RCC 7860 (cell line): ENCODE measurements at regions not wholly inside any gene's neighbourhood (a gene's known extent, or its start where the extent isn't known, plus 50 kb on each side); places are given as distances from the start of the nearest gene placed in this dataset.

ENCODE experiments used
- DNase-seq: peaks from one replicate; pipeline ENCODE4 v3.0.0-alpha.2; 2015; ENCODE audit warnings: low spot score
- FAIRE-seq: peaks from 2 replicates; lab custom pipeline; 2012; peaks lifted over from hg19 to GRCh38; lab: Jason Lieb, UNC

DNA sequence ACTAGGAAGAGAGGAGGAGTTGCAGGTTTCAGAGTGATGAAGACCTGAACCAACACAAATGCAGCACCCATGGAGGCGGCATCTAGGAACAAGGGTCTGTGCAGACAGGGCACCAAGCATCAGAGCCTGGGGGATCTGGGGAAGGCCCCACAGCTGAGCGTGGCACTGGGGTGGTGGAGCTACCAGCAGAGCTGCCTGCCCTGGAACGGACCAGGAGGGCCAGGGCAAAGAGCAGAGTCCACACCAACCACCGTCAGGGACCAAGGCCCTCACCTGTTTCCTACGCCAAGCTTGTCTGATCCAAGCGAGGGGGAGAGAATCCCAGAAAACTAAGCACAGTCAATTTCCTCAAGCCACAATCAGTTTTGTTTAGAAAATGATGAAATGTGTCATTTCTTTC is 79.0 kb upstream of the SYT6 start:
- no peak for FAIRE-seq
- DNase-seq, result no peak

- DNase-seq, result no peak
Observed at GRCh38 chr1:114231301-114231700, 77.6 kb upstream of the SYT6 start.

GRCh38 chr1:114229368-114229767 is 75.7 kb upstream of the SYT6 start:
- FAIRE-seq (no peak), DNase-seq (no peak)

More at GRCh38 chr1:114231301-114231700, 77.6 kb upstream of the SYT6 start:
- FAIRE-seq, result no peak

GRCh38 chr1:114227059-114227458 is 73.4 kb upstream of the SYT6 start:
- DNase-seq (no peak), FAIRE-seq (no peak)

DNA sequence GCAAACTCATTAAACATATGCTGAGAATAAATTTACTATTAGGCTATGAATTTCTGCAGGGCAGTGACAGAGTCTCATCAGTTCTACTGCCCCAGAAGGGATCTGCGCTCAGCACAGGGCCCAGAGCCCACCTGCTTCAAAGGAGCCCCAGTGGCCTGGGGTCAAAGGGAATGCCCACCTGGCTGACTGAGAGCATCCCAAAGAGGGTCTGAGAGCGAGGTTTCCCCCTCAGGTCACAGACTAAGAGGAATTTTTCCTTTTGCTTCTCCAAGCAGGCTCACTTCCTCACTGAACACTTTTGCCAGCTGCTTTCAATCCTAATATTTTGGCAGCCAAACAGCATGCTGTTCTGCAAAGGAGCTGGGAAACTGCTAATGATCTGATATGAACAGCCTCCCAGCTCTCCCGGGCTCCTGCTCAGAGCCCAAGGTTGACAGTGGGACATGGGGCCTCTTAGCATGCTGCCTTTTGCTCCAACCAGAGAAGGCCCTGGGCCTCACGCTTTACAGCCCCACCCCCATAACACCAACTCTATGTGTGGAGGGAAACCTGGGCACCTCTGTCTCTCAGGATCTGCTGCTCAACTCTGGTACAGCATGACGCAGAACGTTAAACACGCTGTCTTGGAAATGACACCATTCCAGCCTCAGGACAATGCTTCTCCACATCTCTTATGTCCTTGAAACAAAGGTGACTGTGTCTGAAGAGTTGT is 70.7 kb upstream of the SYT6 start:
- DNase-seq (no peak), FAIRE-seq (no peak)

GRCh38 chr1:114222920-114223319 is 69.3 kb upstream of the SYT6 start:
- no peak for DNase-seq
- FAIRE-seq, result no peak

DNA sequence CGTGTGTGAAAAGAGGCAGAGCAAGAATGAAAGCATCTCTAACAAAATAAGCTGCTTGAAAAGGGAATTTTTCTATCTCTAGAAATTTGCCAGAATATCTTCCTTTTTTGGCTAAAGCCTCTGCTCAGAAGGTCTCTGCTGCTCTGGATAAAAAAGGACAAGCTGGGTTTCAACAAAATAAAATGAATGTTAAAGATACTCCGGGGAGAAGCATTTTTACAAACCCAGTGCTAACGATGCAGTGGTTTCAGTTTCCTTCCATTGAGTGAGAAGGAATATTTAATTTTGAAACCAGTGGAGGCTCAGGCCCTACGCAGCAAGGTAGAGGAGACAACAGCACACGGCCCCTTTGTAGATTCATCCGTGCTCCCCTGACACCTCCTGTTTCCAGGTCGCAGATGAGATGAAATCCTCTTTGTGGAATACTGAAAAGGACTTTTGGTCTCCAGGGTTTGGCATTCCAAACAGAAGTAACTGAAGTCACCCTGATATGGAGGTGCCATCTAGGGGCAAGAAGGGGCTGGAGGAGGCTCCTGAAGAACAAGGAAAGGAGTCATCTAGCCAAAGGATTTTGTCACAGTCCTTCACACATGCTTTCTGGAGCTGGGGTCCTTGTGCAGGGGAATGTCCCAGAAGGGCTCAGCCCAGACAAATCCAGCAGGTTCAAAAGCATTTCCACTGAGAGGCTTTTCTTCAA is 65.7 kb upstream of the SYT6 start:
- DNase-seq (no peak), FAIRE-seq (no peak)

GRCh38 chr1:114218361-114219171 is 64.9 kb upstream of the SYT6 start:
- no peak for FAIRE-seq

DNA sequence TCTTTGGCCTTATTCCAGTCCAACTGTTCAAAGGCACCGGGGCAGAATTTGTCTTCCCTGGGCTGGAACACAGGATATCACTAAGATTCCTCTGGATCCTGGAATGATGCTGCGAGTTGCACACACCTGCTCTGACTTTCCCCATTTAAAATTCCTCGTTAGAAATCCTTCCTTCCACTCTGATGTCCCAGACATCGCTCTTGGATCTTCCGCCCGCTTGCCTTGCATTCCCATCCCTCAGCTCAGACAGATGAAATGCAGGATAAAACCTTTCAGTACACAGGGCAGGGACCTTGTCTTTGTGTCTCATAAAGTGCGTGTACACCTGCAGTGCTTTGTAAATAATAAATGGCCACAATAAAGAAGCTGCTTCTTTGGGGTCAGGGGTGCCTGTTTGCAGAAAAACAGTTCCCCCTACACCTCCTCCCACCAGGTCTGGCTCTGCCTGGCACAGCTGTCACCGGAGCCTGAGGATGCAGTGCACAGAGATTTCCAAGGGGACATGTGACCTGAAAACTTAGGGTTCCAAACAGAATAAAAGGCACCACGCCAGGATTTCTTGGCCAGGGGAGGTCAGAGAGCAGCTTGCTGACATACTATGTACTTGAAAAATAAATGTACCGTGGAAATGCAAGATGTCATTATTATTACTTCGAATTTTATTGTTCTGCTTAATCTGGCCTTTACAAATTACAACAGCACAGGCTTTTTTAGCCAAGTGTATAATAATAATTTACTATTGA is 62.9 kb upstream of the SYT6 start:
- DNase-seq (no peak), FAIRE-seq (no peak)

More at GRCh38 chr1:114218361-114219171, 64.9 kb upstream of the SYT6 start:
- DNase-seq, result no peak

DNA sequence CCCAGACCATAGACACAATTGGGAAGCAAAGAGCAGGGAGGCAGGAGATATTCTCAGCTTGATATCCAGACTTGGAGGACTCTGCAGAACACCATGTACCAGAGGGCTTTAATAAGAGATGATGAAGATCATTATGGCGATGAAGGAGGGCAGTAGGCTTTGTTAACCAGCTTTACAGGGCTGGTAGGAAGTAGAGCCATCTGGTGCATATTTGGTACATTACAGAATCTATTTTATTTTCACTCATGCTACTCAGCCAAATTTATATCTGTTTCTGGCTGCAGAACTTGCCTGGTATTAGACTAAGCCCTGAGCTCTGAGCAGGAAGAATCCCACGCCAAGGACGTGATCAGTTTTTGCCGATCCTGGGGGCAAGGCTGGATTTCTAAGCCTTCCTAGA is 61.8 kb upstream of the SYT6 start:
- DNase-seq, result no peak
- no peak for FAIRE-seq

DNA sequence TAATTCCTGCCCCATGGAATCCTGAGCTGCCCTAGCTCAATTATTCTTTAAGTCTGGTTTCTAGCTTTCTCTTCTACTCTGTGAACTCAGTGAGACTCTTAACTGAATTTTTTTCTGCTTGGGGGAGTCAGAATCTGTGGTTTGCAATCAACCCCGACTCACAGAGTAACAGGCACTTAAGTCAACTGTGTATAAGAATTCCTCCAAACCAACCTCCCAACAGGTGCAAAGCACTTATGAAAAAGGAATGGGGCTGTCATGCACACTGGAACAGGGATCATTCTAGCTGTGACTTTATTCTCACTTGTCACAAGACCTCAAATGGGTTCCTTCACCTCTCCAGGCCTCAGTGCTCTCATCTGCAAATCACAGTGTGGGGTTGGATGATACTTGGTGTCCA is 60.3 kb upstream of the SYT6 start:
- DNase-seq (no peak), FAIRE-seq (no peak)

- DNase-seq (no peak), FAIRE-seq (no peak)
Observed at GRCh38 chr1:114209971-114210370, 56.3 kb upstream of the SYT6 start.

DNA sequence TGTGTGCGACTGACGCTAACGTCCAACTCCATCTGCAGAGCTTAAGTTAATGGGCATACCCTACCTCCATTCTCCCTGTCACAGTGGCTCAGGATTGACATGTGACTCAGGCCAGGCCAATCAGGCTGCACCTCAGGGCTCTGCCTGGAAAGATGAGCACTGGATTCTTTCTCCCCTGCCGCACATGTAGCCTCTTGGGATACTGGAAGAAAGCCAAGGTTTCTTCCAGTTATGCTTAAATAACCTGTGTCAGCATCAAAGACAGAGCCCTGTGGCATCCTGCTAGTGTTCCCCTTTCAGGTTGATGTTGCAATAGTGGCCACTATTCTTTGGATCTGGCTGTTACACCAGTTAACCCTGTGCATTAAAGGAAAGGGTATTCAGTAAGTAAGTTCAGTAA is 55.0 kb upstream of the SYT6 start:
- FAIRE-seq (no peak), DNase-seq (no peak)

DNA sequence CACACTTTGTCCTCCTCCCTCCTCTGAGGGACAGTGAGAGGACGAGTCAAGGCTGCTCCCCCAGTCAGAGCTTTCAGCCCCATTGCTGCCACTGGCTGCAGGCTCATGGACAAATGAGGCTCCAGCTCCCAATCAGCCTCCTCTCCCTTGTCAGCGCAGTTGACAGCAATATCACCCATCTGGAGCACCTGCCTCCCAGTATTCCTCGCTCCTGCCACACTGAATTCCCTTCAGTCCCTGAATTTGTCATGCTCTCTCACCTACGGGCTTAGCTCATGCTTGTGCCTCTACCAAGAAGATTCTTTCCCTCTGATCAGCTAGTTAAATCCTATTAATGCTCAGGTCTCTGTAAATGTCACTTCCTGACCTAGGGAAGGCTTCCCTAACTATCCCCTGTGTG is 54.4 kb upstream of the SYT6 start:
- FAIRE-seq (no peak), DNase-seq (no peak)

- FAIRE-seq, result no peak
- DNase-seq, result no peak
Observed at GRCh38 chr1:114207635-114208034, 54.0 kb upstream of the SYT6 start.

- FAIRE-seq (no peak), DNase-seq (no peak)
Observed at GRCh38 chr1:114206392-114206791, 52.7 kb upstream of the SYT6 start.

DNA sequence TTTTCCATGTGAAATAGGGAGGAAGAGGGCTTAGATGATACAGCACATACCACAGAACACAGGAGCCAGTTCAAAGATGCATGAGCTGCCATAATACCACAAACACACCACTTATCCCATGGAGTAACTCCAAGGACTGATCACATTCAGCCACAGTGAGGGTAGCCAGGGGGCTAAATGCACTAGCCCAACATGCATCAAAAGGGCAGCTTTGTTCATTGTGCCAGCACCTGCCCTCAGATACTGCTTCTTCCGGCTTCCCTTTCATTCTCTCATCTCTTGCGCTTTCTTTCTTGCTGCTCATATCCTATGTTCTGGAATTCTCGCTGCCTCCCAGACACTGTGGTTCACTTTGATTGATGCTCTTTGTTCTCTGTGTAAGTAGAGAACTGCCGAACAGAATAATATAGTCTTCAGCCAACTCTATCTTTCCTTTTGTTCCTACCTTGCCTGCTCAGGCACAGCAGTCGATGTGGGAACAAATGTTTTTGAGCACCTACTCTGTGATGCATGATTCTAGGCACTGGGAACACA is 50.0 kb upstream of the SYT6 start:
- DNase-seq, result no peak
- no peak for FAIRE-seq
